HG03354 (cell line): ENCODE measurements at regions not wholly inside any gene's neighbourhood (a gene's known extent, or its start where the extent isn't known, plus 50 kb on each side); places are given as distances from the start of the nearest gene placed in this dataset.
"Not testable (repeated sequence)": the region's sequence is repeated elsewhere in the genome, so short reads cannot be mapped to it uniquely, and the experiment has no call there.

Experiments used
- ATAC-seq: cut with Tn5 transposase; IDR thresholded peaks from one replicate; pipeline ENCODE4 v1.9.1; 2021; ENCODE audit warnings: mild to moderate bottlenecking; ENCODE audit not compliant: unreplicated experiment, poor library complexity, severe bottlenecking

DNA sequence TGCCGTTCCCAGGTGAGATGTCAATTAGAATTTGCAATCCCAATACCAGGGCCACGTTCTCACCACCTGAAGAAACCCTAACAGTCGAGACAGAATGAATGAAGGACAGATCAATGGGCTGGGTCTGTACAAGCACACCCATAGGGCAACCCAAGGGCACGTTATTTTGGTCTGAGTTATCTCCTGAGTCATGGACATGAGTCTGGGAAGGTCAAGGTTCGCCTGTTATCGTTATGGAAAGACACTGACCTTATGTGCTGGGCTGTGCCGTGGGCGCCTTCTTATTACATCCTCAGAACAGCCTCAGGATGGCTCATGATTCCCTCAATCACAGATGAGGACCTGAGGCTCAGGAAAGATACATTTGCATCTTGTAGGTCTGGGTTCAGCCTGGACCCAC, 175.0 kb upstream of the SULF2 start:
- ATAC-seq: no peak

DNA sequence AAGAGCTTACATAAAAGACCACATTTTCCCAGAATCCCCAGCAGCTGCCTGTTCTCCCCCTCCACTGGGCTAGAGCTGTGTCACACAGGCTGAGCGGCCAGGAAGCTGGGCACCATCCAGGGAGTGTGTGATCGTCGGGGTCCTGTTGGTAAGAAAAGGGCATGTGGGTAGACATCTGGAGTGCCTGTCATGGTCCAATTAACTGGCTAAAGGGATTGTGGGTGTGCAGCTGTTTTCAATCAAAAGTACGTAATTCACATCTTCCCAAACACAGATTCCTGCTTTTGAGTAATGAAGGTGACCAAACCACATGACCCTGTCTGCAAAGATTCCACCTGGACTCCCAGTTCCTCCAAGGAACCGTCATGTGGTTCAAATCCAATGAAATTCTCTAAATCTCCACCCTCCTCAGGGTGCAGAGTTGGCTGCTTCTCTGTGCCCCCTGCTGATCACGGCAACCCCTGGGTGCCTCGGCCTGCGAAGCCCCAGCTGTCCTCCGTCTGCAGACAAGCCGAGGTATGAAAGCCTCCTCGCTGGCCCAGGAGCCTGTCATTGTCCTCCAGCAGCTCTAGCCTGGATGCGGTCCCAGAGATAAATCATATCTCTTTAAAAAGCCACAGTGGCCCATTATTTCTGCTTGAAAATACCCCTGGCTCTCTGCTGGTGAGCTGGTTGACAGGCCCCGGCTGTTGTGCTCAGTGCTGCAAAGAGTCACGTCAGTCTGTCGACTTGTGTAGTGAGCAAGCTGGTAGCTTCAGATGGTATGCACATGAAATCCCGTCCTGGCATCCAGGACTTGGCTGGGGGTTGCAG, 172.9 kb upstream of the SULF2 start:
- not testable (repeated sequence) for ATAC-seq

DNA sequence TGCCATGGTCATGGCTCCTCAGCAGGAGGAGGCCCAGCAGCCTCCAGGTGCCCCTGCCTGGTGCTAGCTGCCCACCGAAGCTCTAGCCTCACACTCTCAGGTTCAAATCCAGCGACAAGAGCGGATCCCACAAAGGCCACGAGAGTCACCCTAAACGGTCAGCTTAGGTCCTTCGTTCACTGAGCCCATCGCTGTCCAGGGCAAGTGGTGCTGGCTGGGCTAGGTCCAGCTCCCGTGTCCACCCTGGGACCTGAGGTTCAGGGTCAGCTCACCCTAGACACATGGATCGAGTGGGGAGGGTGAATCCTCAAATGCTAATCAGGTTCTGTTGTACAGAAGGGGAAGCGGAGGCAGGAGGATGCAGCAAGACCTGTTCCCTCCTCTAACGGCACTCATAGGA, 171.9 kb upstream of the SULF2 start:
- no peak for ATAC-seq

DNA sequence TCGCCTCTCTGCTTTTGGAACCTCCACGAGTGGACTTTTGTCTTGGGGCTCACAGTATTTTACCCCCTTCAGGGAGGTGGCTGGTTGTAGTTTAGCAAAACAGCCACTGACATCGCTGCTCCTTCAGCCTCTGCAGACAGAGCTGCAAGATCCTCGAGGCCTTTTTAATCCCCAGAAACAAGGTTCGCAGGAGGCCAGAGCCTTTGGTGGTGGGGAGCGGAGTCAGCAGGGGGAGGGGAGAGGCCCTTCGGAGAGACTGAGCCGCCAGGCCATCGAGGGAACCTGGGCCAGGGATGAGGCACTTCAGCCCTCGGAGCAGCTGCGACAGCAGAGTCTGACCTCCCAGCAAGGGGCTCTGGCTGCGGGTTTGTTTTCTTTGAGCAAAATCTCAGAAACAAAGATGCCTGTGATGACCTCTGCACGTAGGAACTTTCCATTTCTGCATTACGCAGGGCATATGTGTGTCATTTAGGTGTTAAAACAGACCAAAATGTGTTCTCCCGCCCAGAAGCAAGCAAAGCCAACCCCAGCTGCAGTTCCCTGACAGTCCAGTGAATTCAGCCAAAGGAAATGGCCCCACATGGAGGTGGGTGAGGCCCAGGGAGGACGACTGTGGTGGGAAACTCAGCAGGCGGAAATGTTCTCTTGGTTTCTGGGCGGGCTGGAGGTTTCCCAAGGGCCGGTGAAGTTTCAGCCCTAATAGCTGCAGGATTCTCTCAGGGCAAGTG, 171.2 kb upstream of the SULF2 start:
- no peak for ATAC-seq

DNA sequence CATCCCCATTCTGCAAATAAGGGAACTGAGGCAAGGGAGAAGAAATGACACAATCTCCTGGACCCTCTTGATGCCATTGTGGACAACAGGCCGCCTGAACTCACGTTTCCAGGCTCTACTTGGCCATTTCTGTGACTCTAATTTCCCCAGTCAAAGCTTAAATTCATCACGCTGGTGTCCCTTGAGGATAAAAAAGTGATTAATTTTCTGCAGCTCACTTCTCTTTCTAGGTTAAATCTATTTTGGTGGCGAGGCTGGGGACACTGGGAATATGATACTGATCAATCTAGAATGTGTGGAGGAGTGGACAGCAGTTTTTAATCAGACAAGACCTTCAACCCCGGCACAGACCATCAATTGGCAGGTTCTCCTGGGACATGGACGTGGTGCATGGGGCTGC, 168.2 kb upstream of the SULF2 start:
- ATAC-seq: no peak

DNA sequence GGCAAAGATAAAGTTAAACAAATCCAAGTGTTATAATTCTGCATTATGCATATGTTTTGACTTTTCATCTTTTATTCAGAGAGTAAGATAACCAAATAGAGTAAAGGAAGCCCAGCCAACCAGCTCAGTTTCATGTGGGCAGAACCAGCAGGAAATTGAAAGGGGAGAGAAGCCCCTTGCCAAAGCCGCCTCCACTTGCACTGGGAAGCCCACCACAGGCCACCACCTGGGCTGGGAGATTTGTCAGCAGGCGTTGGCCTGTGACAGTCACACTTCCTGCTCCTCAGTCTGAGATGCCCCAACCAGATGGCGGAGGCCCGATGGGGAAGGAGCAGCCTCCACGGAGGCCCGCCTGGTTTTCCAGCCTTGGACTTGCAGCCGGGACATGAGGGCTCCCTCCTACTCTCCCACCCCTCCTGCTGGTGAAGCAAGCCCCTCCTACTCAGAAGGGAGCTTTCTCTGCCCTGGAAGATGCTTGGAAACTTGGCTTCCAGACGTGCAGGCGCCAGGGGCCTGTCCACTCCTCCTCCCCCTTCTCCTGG, 166.8 kb upstream of the SULF2 start:
- ATAC-seq: no peak

DNA sequence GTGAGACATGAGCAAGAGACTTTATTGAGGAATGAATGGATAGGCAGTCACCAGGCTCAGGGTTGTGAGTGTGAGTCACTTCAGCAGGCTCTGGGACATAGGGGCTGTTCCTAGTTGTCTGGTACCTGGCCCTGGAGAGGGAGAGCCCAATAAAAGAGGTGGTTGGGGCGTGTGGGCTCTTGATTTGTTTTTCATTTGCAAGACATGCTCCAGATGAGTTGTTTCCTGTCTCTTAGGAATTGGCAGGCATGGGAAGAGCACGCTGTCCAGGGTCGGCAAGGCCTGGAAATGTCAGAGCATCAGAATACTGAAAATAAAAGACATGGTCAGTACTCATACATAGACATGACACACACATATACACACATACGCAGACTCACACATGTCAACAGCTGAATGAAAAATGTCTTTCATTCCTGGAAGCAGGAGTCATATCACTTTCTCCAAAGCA, 166.3 kb upstream of the SULF2 start:
- no peak for ATAC-seq

DNA sequence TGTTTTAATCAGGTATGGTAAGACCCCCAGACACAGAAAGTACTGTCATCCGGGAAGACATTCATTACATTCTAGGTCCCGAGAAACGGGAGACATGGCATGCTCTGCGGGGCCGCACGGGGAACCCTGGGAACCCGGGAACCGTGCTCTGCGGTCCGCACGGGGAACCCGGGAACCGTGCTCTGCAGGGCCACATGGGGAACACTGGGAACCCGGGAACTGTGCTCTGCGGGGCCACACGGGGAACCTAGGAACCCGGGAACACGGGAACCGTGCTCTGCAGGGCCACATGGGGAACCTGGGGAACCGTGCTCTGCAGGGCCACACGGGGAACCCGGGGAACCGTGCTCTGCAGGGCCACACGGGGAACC, 165.6 kb upstream of the SULF2 start:
- no peak for ATAC-seq

DNA sequence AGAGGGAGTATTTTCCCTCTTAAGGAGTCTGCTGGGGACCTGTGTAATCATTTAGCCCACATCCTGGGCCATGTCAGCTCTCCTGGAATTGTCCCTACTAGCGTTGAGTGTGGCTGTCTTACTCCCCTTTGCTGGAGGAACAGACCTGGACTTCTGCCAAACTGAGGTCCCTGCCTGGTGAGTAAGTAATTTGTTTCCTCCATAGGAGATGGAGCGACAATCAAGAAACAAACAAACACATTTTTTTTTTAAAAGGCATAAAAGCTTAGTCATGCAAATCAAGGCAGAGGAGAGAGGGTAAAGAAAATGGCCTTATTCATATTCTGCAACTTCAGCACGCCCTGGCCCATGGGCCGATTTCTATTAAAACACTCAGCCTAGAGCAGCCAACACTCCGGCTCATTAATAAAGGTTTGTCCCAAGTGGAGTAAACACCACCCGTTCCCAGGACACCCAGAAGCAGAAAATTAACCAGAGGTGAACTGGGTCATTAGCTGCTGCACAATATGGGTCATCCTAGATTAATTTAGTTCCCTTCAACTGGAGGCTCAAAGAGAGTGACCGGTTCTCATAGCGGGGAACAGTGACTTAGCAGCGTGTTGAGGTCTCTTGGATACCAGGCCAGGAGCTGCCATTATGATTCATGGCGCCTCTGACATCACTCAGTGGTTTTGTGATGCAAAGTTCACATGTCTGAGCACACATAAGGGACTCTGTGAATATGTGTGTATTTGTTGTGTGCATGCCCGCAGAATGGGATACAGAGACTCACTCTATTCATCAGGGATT, 165.0 kb upstream of the SULF2 start:
- no peak for ATAC-seq

DNA sequence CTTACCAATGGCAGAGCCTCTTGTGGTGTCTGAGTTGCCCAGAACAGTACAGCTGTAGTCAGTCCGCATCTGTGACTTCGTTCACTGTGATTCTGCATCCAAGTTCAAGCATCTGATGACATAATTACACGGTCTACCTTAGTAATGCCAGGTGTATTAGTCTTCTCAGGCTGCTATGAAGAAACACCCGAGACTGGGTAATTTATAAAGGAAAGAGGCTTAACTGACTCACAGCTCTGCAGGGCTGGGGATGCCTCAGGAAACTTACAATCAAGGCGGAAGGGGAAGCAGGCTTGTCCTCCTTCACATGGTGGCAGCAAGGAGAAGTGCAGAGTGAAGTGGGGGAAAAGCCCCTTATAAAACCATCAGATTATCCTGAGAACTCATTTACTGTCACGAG, 163.9 kb upstream of the SULF2 start:
- no peak for ATAC-seq

DNA sequence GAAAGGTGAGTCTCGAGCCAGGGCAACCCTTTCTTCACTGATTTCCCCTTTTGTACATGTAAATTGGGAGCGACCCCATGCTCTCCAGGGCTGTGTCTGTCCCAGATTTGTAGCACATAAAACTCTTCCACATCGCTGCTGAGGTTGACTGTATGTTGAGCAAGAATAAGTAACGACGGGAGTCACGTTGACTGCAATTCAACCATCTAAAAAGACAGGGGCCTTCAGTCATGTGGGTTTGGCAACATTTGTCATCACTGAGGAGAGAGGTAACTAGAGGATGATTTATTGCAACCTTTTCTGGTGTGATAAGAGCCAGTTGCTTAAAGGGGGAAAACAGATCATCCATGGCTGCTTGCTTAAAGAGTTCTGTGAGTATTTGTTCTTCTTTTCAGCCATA, 159.4 kb upstream of the SULF2 start:
- no peak for ATAC-seq

DNA sequence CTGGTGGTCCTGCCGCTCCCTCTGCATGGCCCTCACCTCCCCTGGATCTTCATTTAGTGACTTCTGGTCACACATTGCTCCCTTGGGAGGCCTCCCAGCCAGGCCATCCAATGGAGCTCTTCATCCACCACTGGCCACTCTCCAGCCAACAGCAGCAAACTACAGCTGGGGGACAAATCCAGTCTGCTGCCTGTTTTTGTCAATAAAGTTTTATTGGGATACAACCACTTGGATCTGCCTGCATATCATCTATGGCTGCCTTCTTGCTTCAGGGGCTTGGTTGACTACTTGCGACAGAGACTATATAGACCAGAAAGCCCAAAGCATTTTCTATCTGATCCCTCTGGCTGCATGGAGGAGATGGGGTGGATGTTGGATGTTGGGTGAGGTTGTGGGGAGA, 156.6 kb upstream of the SULF2 start:
- no peak for ATAC-seq

DNA sequence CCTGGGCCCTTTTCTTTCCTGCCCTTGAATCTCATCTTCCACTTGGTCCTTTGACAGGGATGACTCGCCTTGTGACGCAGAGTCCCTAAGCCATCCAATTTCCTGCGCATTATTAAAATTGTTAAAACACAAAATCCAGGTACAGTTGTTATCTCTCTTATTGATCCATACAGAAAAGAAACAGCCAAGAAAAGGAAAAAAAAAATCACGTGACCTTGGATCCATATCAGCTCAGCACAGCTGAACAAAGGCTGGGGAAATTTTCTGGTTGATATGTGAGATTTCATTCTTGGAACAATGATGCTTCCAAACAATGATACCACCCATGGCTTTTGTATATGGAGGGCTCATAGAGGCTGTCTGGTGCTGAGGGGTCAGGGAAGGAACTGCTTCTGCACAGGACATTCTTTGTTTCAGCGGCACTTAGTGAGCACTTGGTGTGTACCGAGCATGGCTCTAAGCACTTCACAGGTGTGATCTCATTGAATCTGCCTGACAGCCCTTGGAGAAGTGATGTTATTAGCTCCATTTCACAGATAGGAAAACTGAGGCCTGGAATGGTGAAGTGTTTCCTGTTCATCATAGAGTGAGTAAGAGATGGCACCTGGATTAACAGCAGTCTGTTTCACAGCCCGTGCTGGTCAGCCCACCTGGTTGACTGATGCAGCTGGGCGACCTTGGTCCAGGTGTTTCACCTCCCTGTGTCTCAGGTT, 155.0 kb upstream of the SULF2 start:
- ATAC-seq: no peak

DNA sequence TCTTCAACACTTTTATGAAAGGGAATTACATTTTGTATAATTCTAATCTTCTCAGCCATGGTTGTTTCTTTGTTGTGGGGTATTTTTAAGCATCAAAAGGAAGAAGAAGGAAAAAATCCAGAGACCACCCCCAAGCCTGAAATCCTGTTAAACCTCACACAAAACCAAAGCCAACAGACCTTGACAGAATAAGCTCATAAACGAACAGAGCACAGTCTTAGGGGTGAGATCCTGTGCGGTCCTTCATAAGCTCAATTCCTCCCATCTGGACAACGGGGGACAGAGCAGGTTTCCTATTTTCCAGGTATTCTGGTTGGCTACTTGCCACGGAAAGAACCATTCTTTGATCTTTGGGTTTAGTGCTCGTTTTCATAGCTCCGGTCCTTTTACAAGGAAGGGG, 151.3 kb upstream of the SULF2 start:
- ATAC-seq: no peak

DNA sequence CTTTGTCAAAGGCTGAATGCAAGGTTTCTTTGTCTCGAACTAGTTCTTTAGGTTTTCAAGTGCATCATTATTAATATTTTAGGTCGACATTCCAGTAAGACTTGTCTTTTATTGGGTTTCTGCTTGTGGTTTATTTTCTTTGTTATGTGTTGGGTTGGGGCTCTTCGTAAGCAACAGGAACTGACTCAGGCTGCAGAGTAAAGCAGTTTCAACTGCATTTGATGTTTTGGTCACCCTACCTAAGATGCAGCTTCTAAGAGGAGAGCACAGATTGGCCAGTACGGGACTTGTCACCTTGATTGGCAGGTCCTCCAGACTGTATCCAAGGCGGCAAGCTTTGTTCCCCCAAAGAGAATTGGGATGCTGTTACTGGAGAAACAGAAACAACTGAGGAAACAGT, 149.5 kb upstream of the SULF2 start:
- no peak for ATAC-seq

DNA sequence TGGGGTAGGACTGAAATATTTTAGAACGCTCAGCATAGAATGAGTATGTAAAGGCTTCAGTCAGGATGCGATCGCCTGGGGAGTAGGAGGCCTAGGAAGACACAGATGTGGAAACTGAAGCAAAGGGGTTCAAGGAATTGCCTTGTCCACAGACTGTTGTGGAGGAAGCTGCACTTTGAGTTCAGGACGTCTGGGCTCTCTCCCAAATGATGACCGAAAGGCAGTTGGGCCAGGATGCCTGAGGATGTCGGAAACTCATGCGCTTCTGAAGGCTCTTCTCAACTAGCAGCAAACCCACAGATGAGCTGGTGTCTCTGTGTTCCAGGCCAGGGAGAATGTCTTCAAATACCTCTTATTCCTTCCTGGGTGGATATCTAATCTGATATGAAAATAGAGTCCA, 146.2 kb upstream of the SULF2 start:
- no peak for ATAC-seq

DNA sequence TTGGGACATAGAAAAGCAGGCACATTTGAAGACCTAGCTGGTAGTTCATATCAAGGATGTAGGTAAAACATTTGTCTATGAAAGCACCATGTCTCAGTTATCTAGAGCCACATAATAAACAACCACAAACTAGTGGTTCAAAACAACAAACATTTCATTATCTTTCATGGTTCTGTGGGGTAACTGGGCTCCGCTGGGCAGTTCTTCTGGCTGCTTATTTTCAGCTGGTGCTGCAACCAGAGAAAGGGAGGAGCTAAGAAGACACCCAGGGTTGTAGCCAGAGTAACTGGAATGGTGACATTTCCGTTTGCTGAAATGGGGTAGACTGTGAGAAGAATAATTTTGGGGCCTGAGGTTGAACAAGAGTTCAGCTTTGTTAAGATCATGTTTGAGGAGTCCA, 145.7 kb upstream of the SULF2 start:
- no peak for ATAC-seq

DNA sequence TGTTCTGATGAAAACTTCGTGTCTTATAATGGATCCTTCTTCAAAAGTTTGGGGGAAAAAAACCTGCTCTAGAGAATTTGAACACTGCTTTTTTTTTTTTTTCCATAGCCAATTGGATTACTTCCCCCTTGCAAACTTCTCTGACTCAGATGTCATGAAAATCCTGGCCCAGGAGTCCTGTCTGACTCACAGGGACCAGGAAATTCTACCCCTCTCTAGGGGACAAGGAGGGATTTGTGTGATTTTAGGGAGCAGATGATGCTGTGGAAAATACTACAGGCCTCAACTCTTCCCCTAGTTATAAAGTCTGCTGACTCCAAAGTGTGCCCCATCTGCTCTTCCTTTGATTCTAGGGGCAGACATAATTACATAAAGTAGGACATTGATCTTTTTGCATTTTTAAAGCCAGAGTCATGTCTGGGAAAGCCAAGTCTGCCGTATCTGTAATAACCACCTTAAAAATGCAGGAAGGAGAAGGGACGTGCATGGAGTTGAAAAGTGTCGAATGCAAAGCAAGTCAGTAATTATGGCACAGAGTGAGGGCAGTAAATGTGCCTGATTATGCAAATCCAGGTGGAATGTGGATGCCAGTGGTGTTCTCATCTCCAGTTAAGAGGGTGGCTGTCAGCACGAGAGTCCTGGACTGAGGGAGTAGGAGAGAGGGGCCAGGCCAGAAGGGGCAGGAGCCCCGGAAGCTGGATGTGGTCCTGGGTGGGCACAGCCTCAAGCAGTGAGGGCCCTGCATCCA, 144.3 kb upstream of the SULF2 start:
- ATAC-seq: no peak

DNA sequence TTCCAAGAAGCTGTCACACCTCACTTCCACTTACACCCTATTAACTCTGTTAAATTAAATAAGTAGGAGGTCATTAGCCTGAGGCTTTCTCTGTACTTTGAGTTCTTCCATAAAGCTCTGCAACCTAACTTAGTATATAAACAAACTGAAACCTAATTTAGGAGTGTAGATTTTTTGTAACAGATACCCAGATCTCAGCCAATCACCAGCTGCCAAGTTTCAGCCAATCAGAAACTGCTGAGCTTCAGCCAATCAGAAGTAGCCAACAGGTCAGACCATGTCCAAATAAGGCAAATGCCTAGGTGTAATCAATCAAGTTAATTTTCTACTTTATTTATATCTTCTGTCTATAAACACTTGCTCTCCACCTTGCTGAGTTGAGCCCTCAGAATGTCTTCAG, 142.7 kb upstream of the SULF2 start:
- ATAC-seq: no peak
